Subcutaneous abdominal adipose tissue (tissue), 5 donors: ENCODE measurements at regions not wholly inside any gene's neighbourhood (a gene's known extent, or its start where the extent isn't known, plus 50 kb on each side); places are given as distances from the start of the nearest gene placed in this dataset.
A peak's percentile ranks its signal among the peaks of the same experiment; 100 is the strongest.

Source experiments
- H3K27ac ChIP-seq: one replicate; pipeline ENCODE4 v1.7.0; 2013; ENCODE audit warnings: low read depth, mild to moderate bottlenecking, inconsistent platforms, low read length, moderate library complexity
- H3K27me3 ChIP-seq, 5 donors: one replicate each; pipeline ENCODE4 v1.7.0; 2013; ENCODE audit warnings: low read length in 5 of 5, inconsistent platforms in 1 of 5; ENCODE audit not compliant: control insufficient read depth in 5 of 5, insufficient read depth in 4 of 5
- H3K36me3 ChIP-seq, 5 donors: one replicate each; pipeline ENCODE4 v1.7.0; 2013; ENCODE audit warnings: low read length in 5 of 5; ENCODE audit not compliant: control insufficient read depth in 5 of 5, insufficient read depth in 5 of 5
- H3K4me1 ChIP-seq, 5 donors: one replicate each; pipeline ENCODE4 v1.7.0; 2013; ENCODE audit warnings: low read length in 5 of 5, mild to moderate bottlenecking in 3 of 5, moderate library complexity in 1 of 5; ENCODE audit not compliant: control insufficient read depth in 5 of 5, insufficient read depth in 5 of 5
- H3K4me3 ChIP-seq, 5 donors: one replicate each; pipeline ENCODE4 v1.7.0; 2013; ENCODE audit warnings: low read length in 5 of 5, low read depth in 1 of 5
- H3K9ac ChIP-seq, 5 donors: one replicate each; pipeline ENCODE4 v1.7.0; 2013; ENCODE audit warnings: low read length in 5 of 5, mild to moderate bottlenecking in 4 of 5, moderate library complexity in 3 of 5
- H3K9me3 ChIP-seq, 5 donors: one replicate each; pipeline ENCODE4 v1.7.0; 2013; ENCODE audit warnings: low read length in 5 of 5; ENCODE audit not compliant: control insufficient read depth in 5 of 5
- donor health status: healthy.
- donor health status: healthy.
- donor health status: healthy.
- donor health status: healthy.
- donor health status: healthy.

DNA sequence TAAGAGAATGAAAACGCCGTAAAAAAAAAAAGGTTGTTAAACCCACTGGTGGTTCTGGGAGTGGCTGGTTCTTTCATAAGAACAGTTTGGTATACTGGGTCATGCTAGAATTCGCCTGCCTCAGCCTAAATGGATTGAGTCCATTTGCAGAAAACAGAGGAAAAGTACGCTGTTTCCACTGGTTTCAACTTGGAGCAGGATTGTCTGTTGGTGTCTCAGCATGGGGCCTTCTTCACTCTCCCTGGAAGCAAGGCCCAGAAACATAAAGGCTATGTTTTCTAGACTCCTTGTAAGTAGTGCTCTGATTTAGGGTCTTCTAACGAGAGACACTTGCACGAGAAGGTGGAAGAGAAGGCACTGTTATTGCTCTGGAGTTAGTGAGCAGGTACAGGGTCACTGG, 116.9 kb upstream of the MTAP start:
- no peak overlapping the region for H3K9ac ChIP-seq
- peaks cover 0 to 14% (median 0%) of the 10 kb centered on the region in 5 donors for H3K4me1 ChIP-seq
- no peaks in the 10 kb centered on the region for H3K36me3 ChIP-seq
- H3K9me3 ChIP-seq: no peaks in the 10 kb centered on the region
- H3K4me3 ChIP-seq: no peak overlapping the region
- no peak overlapping the region for H3K27ac ChIP-seq
- no peaks in the 10 kb centered on the region for H3K27me3 ChIP-seq

DNA sequence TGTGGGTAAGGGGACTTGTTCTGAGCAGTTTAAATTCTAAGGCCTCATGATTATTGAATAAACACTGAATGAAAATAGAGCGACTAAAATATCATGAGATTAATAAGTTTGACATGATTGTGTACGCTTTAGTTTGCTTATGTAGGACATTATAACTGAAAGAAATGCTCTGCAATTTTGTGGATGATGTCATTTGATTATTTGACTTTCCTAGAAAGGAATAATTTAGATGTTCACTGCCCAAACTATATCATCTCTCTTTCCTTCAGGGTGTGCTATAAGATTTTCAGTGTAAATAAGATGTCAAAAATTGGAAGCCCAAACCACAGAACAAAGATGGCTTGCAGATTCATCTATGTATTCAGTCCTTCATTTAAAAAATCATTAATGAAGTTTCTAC, 115.7 kb upstream of the MTAP start:
- peaks cover 0 to 14% (median 0%) of the 10 kb centered on the region in 5 donors for H3K4me1 ChIP-seq
- no peak overlapping the region for H3K4me3 ChIP-seq
- no peak overlapping the region for H3K9ac ChIP-seq

DNA sequence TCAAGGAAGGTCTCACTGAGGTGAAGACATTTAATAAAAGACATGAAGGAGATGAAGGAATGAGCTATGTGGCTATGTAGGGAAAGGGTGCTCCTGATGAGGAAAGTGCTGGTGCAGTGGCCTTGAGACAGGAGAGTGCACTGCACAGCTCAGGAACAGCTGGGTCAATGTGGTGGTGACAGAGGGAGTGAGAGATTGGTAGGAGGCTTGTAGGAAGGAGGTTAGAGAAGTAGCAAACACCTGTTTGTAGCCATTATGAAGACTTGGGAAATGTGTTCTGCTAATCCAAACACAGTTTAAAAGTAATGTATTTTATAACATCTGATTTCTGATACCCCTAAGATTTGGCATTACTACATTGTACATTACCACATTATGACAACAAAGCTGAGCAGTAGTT, 115.1 kb upstream of the MTAP start:
- no peak overlapping the region for H3K27ac ChIP-seq

More for the DNA sequence above, 115.7 kb upstream of the MTAP start:
- Histone ChIP-seq H3K27ac (no peak overlapping the region), H3K9me3 (no peaks in the 10 kb centered on the region), H3K27me3 (no peaks in the 10 kb centered on the region), H3K36me3 (no peaks in the 10 kb centered on the region)

DNA sequence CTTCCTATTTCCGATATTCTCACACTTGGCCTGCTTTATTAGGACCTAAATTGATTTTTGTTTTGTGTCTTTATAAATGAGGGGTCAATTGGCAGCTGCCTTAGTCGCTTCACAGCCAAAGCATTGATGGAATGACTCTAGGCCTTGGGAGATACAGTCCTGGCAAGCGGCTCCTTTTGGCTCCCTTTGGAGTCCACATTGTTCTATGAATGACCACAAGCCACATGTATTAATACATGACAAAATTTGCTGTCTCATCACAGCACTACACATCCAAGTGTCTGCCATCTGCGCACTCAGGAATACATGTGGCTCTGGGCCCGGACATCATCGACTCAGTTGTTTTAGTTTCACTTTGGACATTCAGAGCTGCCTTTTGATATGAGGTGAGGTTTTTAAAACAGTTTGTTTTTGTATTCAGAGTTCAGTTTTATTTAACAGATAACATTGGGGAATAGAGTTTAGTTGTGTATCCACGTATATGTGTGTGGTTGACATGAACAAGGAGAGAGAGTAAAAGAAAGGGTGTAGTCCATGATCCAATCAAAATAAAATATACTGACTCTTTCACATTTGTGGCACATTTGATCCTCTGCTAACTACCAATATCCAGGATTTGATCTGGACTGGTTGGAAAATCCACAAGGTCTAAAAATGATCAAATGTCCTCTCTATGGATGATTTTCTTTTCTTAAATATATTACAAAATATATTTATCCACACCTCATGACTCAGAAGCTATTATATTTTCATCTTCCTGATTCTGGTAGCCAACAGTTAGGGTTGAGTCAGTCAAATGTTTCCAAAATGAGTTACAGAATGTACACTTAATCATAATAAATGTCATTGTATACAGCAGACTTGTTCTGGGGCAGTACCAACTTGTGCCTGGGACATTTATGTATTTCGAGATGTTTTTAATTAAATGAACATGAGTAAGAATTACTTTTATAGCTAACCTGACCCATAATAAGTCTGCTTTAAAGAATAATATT, 114.0 kb upstream of the MTAP start:
- peak overlapping the region in 4 of 5 donors; percentile 14 to 45 (median 37) for H3K4me3 ChIP-seq
- peak overlapping the region; percentile 21 for H3K27ac ChIP-seq
- H3K9me3 ChIP-seq: no peaks in the 10 kb centered on the region
- H3K9ac ChIP-seq: peak overlapping the region in 3 of 5 donors; percentile 20 to 43 (median 28)
- H3K4me1 ChIP-seq: peaks cover 0 to 14% (median 0%) of the 10 kb centered on the region in 5 donors
- no peaks in the 10 kb centered on the region for H3K36me3 ChIP-seq
- no peaks in the 10 kb centered on the region for H3K27me3 ChIP-seq

More for the DNA sequence above, 115.1 kb upstream of the MTAP start:
- peaks cover 0 to 14% (median 0%) of the 10 kb centered on the region in 5 donors for H3K4me1 ChIP-seq
- no peaks in the 10 kb centered on the region for H3K36me3 ChIP-seq
- H3K27me3 ChIP-seq: no peaks in the 10 kb centered on the region
- H3K9ac ChIP-seq: no peak overlapping the region
- H3K4me3 ChIP-seq: no peak overlapping the region
- H3K9me3 ChIP-seq: no peaks in the 10 kb centered on the region

DNA sequence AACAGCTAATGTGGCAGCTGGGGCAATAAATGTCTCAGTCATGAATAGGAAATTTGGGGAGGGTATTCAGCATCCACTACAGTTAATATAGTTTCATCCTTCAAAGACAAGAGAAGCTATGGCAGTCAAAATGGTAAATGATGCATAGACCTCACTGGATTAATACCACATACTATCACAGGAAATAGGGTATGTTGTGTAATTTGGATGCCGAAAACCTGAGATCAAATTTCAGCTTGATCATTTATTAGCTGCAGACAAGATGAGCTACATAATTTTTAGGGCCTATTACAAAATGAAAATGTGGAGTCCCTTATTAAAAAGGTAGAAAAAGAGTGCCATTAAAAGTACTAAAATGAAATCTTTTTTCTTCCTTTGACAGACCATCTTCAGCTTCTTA, 112.6 kb upstream of the MTAP start:
- Histone ChIP-seq H3K9ac (no peak overlapping the region), H3K27ac (no peak overlapping the region), H3K36me3 (no peaks in the 10 kb centered on the region), H3K9me3 (no peaks in the 10 kb centered on the region), H3K4me1 (peaks cover 0 to 14% (median 0%) of the 10 kb centered on the region in 5 donors), H3K4me3 (no peak overlapping the region), H3K27me3 (no peaks in the 10 kb centered on the region)

DNA sequence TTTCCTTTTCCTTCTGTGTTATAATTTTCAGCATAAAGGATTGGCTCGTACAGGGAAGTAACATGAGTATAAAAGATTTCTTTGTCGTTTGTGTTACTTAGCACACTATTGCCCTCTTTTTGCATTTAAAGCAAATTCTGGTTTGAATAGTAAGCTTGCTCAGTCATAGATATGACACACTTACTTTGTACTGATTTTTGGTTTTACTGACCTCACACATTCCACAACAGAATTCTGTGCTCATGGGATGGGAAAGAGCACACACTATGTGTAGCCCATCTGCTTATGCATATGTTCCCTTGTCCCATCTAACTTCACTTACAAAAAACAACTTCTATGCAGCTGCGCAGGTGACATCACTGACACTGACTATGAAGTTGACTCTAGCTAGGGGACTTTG, 111.9 kb upstream of the MTAP start:
- Histone ChIP-seq H3K9ac (no peak overlapping the region), H3K4me1 (peaks cover 0 to 14% (median 0%) of the 10 kb centered on the region in 5 donors), H3K4me3 (no peak overlapping the region)

DNA sequence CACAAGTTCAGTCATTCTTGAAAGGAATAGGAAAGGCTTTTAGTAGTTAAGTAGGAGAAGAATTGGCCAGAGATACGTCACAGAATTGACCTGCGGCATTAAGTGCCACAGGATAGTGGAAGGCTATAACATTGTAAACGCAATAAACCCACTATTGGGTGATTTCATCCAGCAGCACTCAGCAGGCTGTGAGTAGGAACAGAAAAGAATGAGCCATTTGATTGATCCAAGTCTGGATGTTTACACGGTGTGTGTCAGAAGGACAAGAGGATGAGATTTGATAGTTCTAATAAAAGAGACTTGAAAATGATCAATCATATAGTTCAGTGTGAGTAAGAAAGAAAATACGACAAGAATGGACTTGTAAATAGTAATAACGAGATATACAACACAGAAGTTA, 110.0 kb upstream of the MTAP start:
- H3K9ac ChIP-seq: no peak overlapping the region
- no peaks in the 10 kb centered on the region for H3K36me3 ChIP-seq
- no peak overlapping the region for H3K4me3 ChIP-seq
- H3K9me3 ChIP-seq: peaks cover 0 to 5% (median 0%) of the 10 kb centered on the region in 5 donors
- H3K27ac ChIP-seq: no peak overlapping the region
- H3K4me1 ChIP-seq: peaks cover 0 to 14% (median 0%) of the 10 kb centered on the region in 5 donors
- H3K27me3 ChIP-seq: no peaks in the 10 kb centered on the region

More for the DNA sequence above, 111.9 kb upstream of the MTAP start:
- no peaks in the 10 kb centered on the region for H3K27me3 ChIP-seq
- H3K9me3 ChIP-seq: no peaks in the 10 kb centered on the region
- no peaks in the 10 kb centered on the region for H3K36me3 ChIP-seq
- H3K27ac ChIP-seq: no peak overlapping the region

DNA sequence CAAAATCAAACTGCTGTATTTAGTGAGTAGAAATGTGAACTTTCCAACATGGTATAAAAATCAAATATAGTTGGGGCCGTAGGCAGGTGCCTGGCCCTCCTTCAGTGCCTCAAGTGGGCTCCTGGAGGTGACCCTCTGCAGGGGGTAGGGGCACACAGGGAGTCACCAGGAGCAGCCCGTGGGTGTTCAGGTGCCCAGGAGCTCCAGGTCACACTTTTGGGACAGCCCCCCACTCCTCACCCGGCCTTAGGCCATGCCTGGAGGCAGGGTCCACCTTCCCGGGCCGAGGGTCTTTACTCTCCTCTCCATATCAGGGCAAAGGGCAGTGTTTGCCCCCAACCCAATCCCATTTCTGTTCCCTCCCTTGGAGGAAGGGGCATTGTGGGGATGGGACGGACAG, 108.0 kb upstream of the MTAP start:
- H3K27me3 ChIP-seq: no peaks in the 10 kb centered on the region
- peaks cover 0 to 2% (median 0%) of the 10 kb centered on the region in 5 donors for H3K4me1 ChIP-seq
- no peak overlapping the region for H3K9ac ChIP-seq
- no peak overlapping the region for H3K4me3 ChIP-seq
- no peak overlapping the region for H3K27ac ChIP-seq
- peaks cover 0 to 5% (median 0%) of the 10 kb centered on the region in 5 donors for H3K9me3 ChIP-seq
- H3K36me3 ChIP-seq: no peaks in the 10 kb centered on the region

DNA sequence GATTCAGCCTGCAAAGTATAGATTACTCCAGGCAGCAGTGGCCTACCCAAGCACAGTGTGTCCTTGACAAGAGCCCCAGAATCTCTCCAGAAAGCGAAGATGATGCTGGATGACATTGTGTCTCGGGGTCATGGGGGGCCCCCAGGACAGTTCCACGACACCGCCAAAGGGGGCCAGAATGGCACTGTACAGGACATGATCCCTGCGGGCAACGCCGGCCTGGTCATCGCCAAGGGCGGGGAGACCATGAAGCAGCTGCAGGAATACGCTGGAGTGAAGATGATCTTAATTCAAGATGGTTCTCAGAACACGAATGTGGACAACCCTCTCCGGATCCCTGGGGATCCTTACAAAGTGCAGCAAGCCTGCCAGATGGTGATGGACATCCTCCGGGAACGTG, 107.0 kb upstream of the MTAP start:
- Histone ChIP-seq H3K9ac (no peak overlapping the region), H3K4me3 (no peak overlapping the region), H3K27me3 (no peaks in the 10 kb centered on the region), H3K36me3 (no peaks in the 10 kb centered on the region), H3K4me1 (no peaks in the 10 kb centered on the region), H3K27ac (no peak overlapping the region), H3K9me3 (peaks cover 0 to 5% (median 0%) of the 10 kb centered on the region in 5 donors)

DNA sequence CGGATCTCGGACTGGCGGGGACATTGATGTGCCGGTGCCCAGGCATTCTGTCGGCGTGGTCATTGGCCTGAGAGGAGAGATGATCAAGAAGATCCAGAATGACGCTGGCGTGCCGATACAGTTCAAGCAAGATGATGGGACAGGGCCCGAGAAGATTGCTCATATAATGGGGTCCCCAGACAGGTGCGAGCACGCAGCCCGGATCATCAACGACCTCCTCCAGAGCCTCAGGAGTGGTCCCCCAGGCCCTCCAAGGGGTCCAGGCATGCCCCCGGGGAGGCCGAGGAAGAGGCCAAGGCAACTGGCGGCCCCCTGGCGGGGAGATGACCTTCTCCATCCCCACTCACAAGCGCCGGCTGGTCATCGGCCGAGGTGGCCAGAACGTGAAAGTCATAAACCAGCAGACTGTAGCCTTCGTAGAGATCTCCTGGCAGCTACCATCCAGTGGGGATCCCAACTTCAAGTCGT, 106.5 kb upstream of the MTAP start:
- Histone ChIP-seq H3K4me3 (peak overlapping the region in 1 of 5 donors; percentile 30), H3K4me1 (no peaks in the 10 kb centered on the region), H3K27ac (no peak overlapping the region)

More for the DNA sequence above, 106.5 kb upstream of the MTAP start:
- no peaks in the 10 kb centered on the region for H3K27me3 ChIP-seq
- H3K36me3 ChIP-seq: no peaks in the 10 kb centered on the region
- H3K9me3 ChIP-seq: peaks cover 0 to 5% (median 0%) of the 10 kb centered on the region in 5 donors
- H3K9ac ChIP-seq: no peak overlapping the region
